Muscle layer of colon (tissue), 2 donors: ENCODE measurements at regions not wholly inside any gene's neighbourhood (a gene's known extent, or its start where the extent isn't known, plus 50 kb on each side); places are given as distances from the start of the nearest gene placed in this dataset.

Experiments
- H3K27ac ChIP-seq: one replicate; pipeline ENCODE4 v1.7.0; 2013; ENCODE audit warnings: low read depth, mild to moderate bottlenecking, low read length, moderate library complexity
- H3K27me3 ChIP-seq, 2 donors: one replicate each; pipeline ENCODE4 v1.7.0; 2013; ENCODE audit warnings: low read length in 2 of 2, mild to moderate bottlenecking in 2 of 2; ENCODE audit not compliant: insufficient read depth in 2 of 2, control insufficient read depth in 1 of 2
- H3K36me3 ChIP-seq: one replicate; pipeline ENCODE4 v1.7.0; 2013; ENCODE audit warnings: mild to moderate bottlenecking, low read length; ENCODE audit not compliant: insufficient read depth
- H3K4me1 ChIP-seq: one replicate; pipeline ENCODE4 v1.7.0; 2013; ENCODE audit warnings: mild to moderate bottlenecking, low read length; ENCODE audit not compliant: insufficient read depth
- H3K4me3 ChIP-seq, 2 donors: one replicate each; pipeline ENCODE4 v1.7.0; 2013; ENCODE audit warnings: low read length in 2 of 2, low read depth in 1 of 2, mild to moderate bottlenecking in 1 of 2, moderate library complexity in 1 of 2
- H3K9ac ChIP-seq: one replicate; pipeline ENCODE4 v1.7.0; 2013; ENCODE audit warnings: low read length
- H3K9me3 ChIP-seq: one replicate; pipeline ENCODE4 v1.7.0; 2013; ENCODE audit warnings: mild to moderate bottlenecking, low read length
- donor health status: abdominal sarcoma.
- donor health status: Adenocarcinoma of cecum.

DNA sequence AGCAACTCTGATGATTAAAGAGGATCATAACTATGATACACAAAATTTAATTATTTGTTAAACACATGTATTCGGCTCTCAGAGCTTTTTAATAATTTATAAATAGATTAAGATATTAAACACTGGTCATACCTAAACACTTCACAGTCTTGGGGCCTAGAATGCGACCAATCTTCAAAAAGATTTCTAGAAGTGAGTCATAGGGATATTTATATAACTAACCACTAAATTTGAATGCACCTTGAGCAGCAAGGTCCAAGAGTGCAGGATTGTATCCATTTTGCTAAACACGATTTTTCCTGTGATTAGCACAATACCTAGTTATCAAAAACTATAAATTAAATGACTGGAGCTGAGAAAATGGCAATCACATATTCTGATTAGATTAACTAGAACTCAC is 709.3 kb downstream of the EPHA7 start:
- H3K9ac ChIP-seq, result no peak overlapping the region
- H3K36me3 ChIP-seq, result no peaks in the 10 kb centered on the region
- no peaks in the 10 kb centered on the region for H3K9me3 ChIP-seq
- no peaks in the 10 kb centered on the region for H3K4me1 ChIP-seq
- H3K27ac ChIP-seq, result no peak overlapping the region
- H3K4me3 ChIP-seq, result no peak overlapping the region
- H3K27me3 ChIP-seq, result no peaks in the 10 kb centered on the region

GRCh38 chr6:92708945-92709344 is 710.4 kb downstream of the EPHA7 start:
- no peaks in the 10 kb centered on the region for H3K4me1 ChIP-seq
- no peak overlapping the region for H3K27ac ChIP-seq
- no peaks in the 10 kb centered on the region for H3K9me3 ChIP-seq
- H3K9ac ChIP-seq, result no peak overlapping the region
- no peaks in the 10 kb centered on the region for H3K36me3 ChIP-seq
- H3K4me3 ChIP-seq, result no peak overlapping the region
- no peaks in the 10 kb centered on the region for H3K27me3 ChIP-seq

- Histone ChIP-seq H3K9me3 (no peaks in the 10 kb centered on the region), H3K4me3 (no peak overlapping the region), H3K4me1 (no peaks in the 10 kb centered on the region), H3K36me3 (no peaks in the 10 kb centered on the region), H3K27me3 (no peaks in the 10 kb centered on the region), H3K9ac (no peak overlapping the region), H3K27ac (no peak overlapping the region)
These were observed 711.1 kb downstream of the EPHA7 start for GRCh38 chr6:92708270-92708669.

GRCh38 chr6:92706976-92707375 is 712.4 kb downstream of the EPHA7 start:
- Histone ChIP-seq H3K4me3 (no peak overlapping the region), H3K27ac (no peak overlapping the region), H3K9ac (no peak overlapping the region), H3K4me1 (no peaks in the 10 kb centered on the region), H3K27me3 (no peaks in the 10 kb centered on the region), H3K9me3 (no peaks in the 10 kb centered on the region), H3K36me3 (no peaks in the 10 kb centered on the region)

DNA sequence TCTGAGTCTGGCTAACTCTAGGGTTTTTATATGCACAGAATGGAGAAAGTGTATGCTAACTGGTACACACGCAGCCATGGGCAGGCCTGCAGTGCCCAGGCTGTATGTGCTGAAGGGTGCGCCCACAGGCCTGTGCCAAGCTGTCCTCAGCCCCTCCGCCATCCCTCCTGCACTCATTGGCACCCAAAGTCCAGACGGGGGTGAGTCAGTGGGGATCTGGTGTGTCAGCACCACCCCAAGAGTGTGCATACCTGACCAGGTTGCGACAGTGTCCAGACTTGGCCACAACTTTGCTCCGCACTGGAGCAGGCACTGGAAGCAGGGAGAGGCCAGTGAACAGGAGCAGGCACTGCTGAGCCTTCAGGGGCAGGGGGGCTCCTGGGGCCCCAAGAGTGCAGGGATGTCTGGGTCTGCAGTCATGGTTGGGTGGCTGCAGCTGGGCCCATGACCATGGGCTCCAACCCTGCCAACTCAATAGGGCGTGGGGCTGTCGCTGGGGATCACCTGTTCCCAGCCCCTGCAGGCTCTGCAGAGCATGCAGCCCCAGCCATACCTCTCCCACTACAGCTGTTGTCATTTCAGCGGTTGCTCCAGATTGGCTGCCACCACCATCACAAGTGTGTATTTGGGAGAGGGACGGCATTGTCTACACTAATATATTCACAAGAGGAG is 717.8 kb downstream of the EPHA7 start:
- Histone ChIP-seq H3K27me3 (no peaks in the 10 kb centered on the region), H3K9me3 (no peaks in the 10 kb centered on the region), H3K27ac (no peak overlapping the region), H3K4me3 (no peak overlapping the region), H3K9ac (no peak overlapping the region), H3K36me3 (no peaks in the 10 kb centered on the region), H3K4me1 (no peaks in the 10 kb centered on the region)

- no peak overlapping the region for H3K4me3 ChIP-seq
- no peaks in the 10 kb centered on the region for H3K4me1 ChIP-seq
- H3K36me3 ChIP-seq, result no peaks in the 10 kb centered on the region
- H3K27me3 ChIP-seq, result no peaks in the 10 kb centered on the region
- no peak overlapping the region for H3K27ac ChIP-seq
- no peak overlapping the region for H3K9ac ChIP-seq
- no peaks in the 10 kb centered on the region for H3K9me3 ChIP-seq
These were observed 718.9 kb downstream of the EPHA7 start for GRCh38 chr6:92700411-92700810.

DNA sequence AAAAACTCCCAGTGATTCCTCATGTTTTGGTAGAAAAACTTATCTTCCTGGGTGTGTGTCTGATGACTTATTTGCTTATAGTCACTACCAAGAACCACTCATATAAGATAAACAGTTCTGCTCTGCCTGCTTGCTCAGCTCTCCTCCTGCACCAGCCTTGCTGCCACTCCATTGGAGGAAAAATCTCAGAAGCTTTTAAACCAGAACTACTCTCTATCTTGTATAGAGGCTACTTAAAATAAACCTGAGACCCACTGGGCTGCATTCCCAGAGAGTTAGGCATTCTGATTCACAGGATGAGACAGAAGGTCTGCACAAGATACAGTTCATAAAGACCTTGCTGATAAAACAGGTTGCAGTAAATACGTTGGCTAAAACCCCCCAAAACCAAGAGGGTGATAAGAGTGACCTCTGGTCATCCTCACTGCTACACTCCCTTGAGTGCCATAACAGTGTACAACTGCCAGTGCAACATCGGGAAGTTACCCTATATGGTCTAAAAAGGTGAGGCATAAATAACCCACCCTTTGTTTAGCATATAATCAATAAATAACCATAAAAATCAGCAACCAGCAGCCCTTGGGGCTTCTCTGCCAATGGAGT is 728.3 kb downstream of the EPHA7 start:
- H3K27me3 ChIP-seq, result no peaks in the 10 kb centered on the region
- no peaks in the 10 kb centered on the region for H3K4me1 ChIP-seq
- H3K4me3 ChIP-seq, result no peak overlapping the region
- no peak overlapping the region for H3K9ac ChIP-seq
- no peak overlapping the region for H3K27ac ChIP-seq
- H3K9me3 ChIP-seq, result no peaks in the 10 kb centered on the region
- H3K36me3 ChIP-seq, result no peaks in the 10 kb centered on the region

DNA sequence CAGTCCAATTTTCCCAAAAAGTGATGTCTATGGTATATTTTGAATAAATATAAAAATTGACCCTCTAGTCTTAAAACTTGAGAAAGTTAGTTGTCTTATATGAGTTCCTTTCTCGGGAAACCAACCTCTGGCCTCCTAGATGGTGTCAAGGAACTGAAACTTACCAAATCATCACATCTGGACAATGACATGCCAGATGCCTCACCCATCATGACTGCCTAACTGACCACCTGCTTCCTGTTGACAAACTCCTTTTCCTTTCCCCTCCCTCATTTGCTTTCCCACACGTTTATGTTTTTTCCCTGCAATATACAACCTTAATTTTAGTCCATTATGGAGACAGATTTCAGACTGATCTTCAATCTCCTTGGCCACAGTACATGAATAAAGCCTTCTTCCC is 731.0 kb downstream of the EPHA7 start:
- no peak overlapping the region for H3K27ac ChIP-seq

DNA sequence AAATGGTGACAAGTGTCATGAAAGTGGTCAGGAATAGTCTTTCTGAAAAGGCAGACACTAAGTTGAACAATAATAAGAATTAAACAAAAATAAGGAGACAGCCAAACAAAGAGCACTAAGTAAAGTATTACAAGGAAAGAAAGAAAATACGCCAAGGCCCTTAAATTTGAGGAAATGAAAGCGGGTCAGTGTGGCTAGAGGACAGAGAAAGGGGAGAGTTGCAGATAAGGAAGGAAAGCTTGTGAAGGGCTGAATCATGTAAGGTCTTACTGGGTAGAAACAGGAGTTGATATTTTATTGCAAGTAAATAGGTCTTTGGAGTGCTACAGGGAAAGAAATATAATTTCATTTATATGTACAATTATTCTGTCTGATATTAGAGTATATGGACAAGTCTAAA is 732.1 kb downstream of the EPHA7 start:
- Histone ChIP-seq H3K9ac (no peak overlapping the region), H3K27ac (no peak overlapping the region), H3K9me3 (no peaks in the 10 kb centered on the region), H3K4me1 (no peaks in the 10 kb centered on the region), H3K4me3 (no peak overlapping the region), H3K27me3 (no peaks in the 10 kb centered on the region), H3K36me3 (no peaks in the 10 kb centered on the region)

More for the DNA sequence above, 731.0 kb downstream of the EPHA7 start:
- H3K4me1 ChIP-seq, result no peaks in the 10 kb centered on the region
- H3K36me3 ChIP-seq, result no peaks in the 10 kb centered on the region
- H3K27me3 ChIP-seq, result no peaks in the 10 kb centered on the region
- H3K9me3 ChIP-seq, result no peaks in the 10 kb centered on the region
- H3K9ac ChIP-seq, result no peak overlapping the region
- H3K4me3 ChIP-seq, result no peak overlapping the region

- no peaks in the 10 kb centered on the region for H3K9me3 ChIP-seq
- no peak overlapping the region for H3K27ac ChIP-seq
- H3K4me1 ChIP-seq, result no peaks in the 10 kb centered on the region
- no peak overlapping the region for H3K4me3 ChIP-seq
- no peaks in the 10 kb centered on the region for H3K27me3 ChIP-seq
- H3K36me3 ChIP-seq, result no peaks in the 10 kb centered on the region
- H3K9ac ChIP-seq, result no peak overlapping the region
These were observed 735.0 kb downstream of the EPHA7 start for GRCh38 chr6:92684386-92684785.

DNA sequence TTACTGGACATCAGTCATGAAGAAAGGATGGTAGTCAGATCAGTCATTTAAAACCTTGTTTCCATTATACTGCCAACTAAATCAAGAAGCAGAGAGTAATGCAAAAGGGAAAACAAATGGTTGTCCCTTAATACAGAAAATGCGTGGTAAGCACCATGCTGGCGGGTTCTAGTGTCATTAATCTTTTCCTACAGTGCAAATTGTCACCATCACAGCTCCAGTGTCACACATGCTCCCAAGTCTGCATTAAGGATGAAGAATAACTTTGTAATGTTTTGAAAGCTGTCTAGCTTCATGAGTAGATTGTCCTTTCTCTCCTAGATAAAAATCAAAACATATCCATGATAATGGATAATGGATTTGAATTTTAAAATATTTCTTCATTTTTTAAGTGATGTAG is 735.6 kb downstream of the EPHA7 start:
- no peaks in the 10 kb centered on the region for H3K4me1 ChIP-seq
- H3K36me3 ChIP-seq, result no peaks in the 10 kb centered on the region
- H3K27me3 ChIP-seq, result no peaks in the 10 kb centered on the region
- no peak overlapping the region for H3K9ac ChIP-seq
- no peak overlapping the region for H3K4me3 ChIP-seq
- H3K27ac ChIP-seq, result no peak overlapping the region
- no peaks in the 10 kb centered on the region for H3K9me3 ChIP-seq
